Uterus (tissue), 3 donors: ENCODE measurements at regions not wholly inside any gene's neighbourhood (a gene's known extent, or its start where the extent isn't known, plus 50 kb on each side); places are given as distances from the start of the nearest gene placed in this dataset.

Source experiments
- DNase-seq, 2 donors: peaks; one replicate each; pipeline ENCODE4 v3.0.0-alpha.2; 2019 to 2020
- H3K27ac ChIP-seq, 2 donors: fragments of 200-600 bp; sonication (generic); 1 replicate in 1 of 2; 2 replicates in 1 of 2; pipeline ENCODE4 v1.5.1; 2016 to 2018
- H3K27me3 ChIP-seq, 2 donors: fragments of 200-600 bp; sonication (generic); one replicate each; pipeline ENCODE4 v1.5.1; 2018 to 2019; ENCODE audit warnings: control low read depth in 1 of 2
- H3K36me3 ChIP-seq, 2 donors: fragments of 200-600 bp; sonication (generic); one replicate each; pipeline ENCODE4 v1.5.1; 2019; ENCODE audit warnings: control low read depth in 1 of 2
- H3K4me1 ChIP-seq, 2 donors: fragments of 200-600 bp; sonication (generic); one replicate each; pipeline ENCODE4 v1.5.1; 2018 to 2019; ENCODE audit warnings: control low read depth in 1 of 2
- H3K4me3 ChIP-seq, 2 donors: fragments of 200-600 bp; sonication (generic); 1 replicate in 1 of 2; 2 replicates in 1 of 2; pipeline ENCODE4 v1.5.1; 2018 to 2019; ENCODE audit warnings: mild to moderate bottlenecking in 1 of 2
- H3K9me3 ChIP-seq, 2 donors: fragments of 200-600 bp; sonication (generic); one replicate each; pipeline ENCODE4 v1.5.1; 2019; ENCODE audit warnings: control low read depth in 1 of 2
- POLR2A ChIP-seq, 2 donors: fragments of 450-650 bp; IDR thresholded peaks; one replicate each; pipeline ENCODE4 v1.6.1; 2016; ENCODE audit warnings: antibody characterized with exemption in 2 of 2, mild to moderate bottlenecking in 1 of 2, moderate library complexity in 1 of 2
- intact Hi-C: fragments of 100-400 bp; cut with DNase I; formaldehyde crosslinking; loops from one replicate; pipeline ENCODE4 v1.15.1; 2023; ENCODE audit warnings: low total_unique reads
- TF ChIP-seq, protein P1 (sequence below), 4 experiments: fragments of 200-600 bp in 2 of 4; fragments of 450-650 bp in 2 of 4; sonication (generic) in 2 of 4; IDR thresholded peaks; one replicate each; pipeline ENCODE4 v1.5.1; 2016 to 2019; ENCODE audit warnings: antibody characterized with exemption in 4 of 4, mild to moderate bottlenecking in 2 of 4, moderate library complexity in 1 of 4
- donor health status: DM: yes; HTN: yes; CAD: no.

DNA sequence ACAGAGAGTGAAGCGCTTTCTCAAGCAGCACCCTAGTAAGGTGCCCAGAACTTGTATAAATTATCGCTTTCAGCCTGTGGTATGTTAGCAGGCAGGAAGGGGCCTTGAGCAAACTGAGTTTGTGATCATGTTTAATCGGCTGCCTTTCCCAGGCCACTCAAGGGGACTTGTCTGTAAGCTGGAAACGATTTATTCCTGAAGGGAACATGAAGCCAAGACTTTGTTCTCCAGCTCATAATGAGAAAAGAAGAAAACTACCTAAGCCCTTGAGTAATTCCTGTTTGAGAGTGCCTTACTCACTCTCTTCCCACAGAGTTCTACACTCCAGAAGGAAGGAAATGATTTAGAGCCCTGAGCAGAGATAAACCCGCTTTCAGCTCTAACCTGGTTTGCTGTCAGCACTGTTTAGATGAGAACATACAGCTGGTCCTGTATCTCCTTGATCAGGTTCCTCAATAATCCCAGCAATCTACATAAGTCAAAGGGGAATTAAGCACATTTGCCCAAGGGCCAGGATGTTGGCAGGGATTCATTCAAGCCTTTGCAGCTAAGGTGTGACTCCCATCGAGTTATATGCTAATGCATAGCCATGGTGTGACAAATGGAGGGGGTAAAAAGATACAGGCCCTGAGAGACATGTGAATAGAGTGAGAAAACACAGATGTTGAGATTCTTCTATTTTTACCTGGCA lies 187.7 kb upstream of the SLC24A5 start:
- TF ChIP-seq, protein P1, sequence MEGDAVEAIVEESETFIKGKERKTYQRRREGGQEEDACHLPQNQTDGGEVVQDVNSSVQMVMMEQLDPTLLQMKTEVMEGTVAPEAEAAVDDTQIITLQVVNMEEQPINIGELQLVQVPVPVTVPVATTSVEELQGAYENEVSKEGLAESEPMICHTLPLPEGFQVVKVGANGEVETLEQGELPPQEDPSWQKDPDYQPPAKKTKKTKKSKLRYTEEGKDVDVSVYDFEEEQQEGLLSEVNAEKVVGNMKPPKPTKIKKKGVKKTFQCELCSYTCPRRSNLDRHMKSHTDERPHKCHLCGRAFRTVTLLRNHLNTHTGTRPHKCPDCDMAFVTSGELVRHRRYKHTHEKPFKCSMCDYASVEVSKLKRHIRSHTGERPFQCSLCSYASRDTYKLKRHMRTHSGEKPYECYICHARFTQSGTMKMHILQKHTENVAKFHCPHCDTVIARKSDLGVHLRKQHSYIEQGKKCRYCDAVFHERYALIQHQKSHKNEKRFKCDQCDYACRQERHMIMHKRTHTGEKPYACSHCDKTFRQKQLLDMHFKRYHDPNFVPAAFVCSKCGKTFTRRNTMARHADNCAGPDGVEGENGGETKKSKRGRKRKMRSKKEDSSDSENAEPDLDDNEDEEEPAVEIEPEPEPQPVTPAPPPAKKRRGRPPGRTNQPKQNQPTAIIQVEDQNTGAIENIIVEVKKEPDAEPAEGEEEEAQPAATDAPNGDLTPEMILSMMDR (IDR thresholded peaks at IDR 0.05) = no peak
- TF ChIP-seq POLR2A (IDR thresholded peaks at IDR 0.05) = no peak
- Histone ChIP-seq H3K27me3 (no peaks in the 10 kb centered on the region), H3K4me3 (no peak overlapping the region), H3K27ac (no peak overlapping the region), H3K36me3 (no peaks in the 10 kb centered on the region), H3K9me3 (no peaks in the 10 kb centered on the region), H3K4me1 (no peaks in the 10 kb centered on the region)
- DNase-seq = no peak
- intact Hi-C loops = no loop called here

DNA sequence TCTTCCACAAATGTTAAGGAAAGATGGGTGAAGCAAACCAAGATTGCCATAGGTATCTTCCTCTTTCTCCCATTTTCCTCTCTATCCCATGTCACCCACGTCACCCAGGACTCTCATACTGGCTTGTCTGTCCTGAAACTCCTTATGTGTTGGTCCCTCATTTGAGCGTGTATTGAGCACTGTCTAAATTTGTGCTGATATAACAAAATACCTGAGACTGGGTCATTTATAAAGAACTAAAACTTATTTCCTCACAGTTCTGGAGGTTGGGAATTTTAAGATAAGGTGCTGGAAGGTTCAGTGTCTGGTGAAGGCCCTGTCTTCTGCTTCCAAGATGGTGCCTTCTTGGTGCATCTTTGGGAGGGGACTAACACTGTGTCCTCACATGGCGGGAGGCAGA lies 186.9 kb upstream of the SLC24A5 start:
- H3K4me1 ChIP-seq = no peaks in the 10 kb centered on the region
- TF ChIP-seq, protein P1 (IDR thresholded peaks at IDR 0.05) = no peak
- no peak for TF ChIP-seq POLR2A (IDR thresholded peaks at IDR 0.05)
- no peak overlapping the region for H3K4me3 ChIP-seq
- no peak overlapping the region for H3K27ac ChIP-seq
- no peaks in the 10 kb centered on the region for H3K36me3 ChIP-seq
- intact Hi-C loops = no loop called here
- no peak for DNase-seq
- H3K27me3 ChIP-seq = no peaks in the 10 kb centered on the region
- no peaks in the 10 kb centered on the region for H3K9me3 ChIP-seq

GRCh38 chr15:47934342-47934741 lies 186.4 kb upstream of the SLC24A5 start:
- H3K36me3 ChIP-seq = no peaks in the 10 kb centered on the region
- no peak overlapping the region for H3K27ac ChIP-seq
- H3K4me1 ChIP-seq = no peaks in the 10 kb centered on the region
- H3K27me3 ChIP-seq = no peaks in the 10 kb centered on the region
- intact Hi-C loops = no loop called here
- TF ChIP-seq, protein P1 (IDR thresholded peaks at IDR 0.05) = no peak
- no peak for TF ChIP-seq POLR2A (IDR thresholded peaks at IDR 0.05)
- DNase-seq = no peak
- H3K9me3 ChIP-seq = no peaks in the 10 kb centered on the region
- H3K4me3 ChIP-seq = no peak overlapping the region

- Histone ChIP-seq H3K9me3 (no peaks in the 10 kb centered on the region), H3K27me3 (no peaks in the 10 kb centered on the region), H3K4me3 (no peak overlapping the region), H3K27ac (no peak overlapping the region), H3K36me3 (no peaks in the 10 kb centered on the region), H3K4me1 (no peaks in the 10 kb centered on the region)
- no peak for DNase-seq
- intact Hi-C loops = no loop called here
- TF ChIP-seq, protein P1 (IDR thresholded peaks at IDR 0.05) = no peak
- no peak for TF ChIP-seq POLR2A (IDR thresholded peaks at IDR 0.05)
These were observed 183.0 kb upstream of the SLC24A5 start for GRCh38 chr15:47937834-47938233.

DNA sequence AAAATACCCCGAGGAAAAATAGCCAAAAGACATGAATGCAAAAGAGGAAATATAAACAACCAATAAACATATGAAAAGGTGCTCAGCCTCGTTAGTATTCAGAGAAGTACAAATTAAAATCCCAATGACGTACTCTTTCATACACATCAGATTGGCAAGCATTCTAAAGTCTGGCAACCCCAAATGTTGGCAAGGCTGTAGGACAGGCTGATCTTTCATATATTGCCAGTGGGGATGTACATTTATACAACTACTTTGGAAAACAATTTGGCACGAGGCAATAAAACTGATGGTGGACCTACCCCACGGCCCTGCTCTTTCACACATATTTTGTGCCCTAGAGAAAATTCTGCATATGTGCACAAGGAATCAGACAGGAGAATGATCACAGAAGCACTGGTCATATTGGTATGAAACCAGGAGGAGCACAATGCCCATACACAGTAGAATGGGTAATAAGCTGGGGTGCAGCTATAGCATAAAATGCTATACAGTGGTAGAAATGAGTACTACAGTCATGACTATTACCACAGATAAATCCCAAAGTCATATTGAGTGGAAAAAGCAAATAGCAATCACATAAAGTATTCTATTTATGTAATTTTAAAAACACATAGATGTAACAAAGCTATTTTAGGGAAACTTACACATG lies 176.0 kb upstream of the SLC24A5 start:
- H3K27me3 ChIP-seq = no peaks in the 10 kb centered on the region
- H3K27ac ChIP-seq = no peak overlapping the region
- intact Hi-C loops = no loop called here
- H3K36me3 ChIP-seq = no peaks in the 10 kb centered on the region
- no peak for DNase-seq
- no peaks in the 10 kb centered on the region for H3K4me1 ChIP-seq
- no peak for TF ChIP-seq POLR2A (IDR thresholded peaks at IDR 0.05)
- TF ChIP-seq, protein P1 (IDR thresholded peaks at IDR 0.05) = no peak
- no peaks in the 10 kb centered on the region for H3K9me3 ChIP-seq
- H3K4me3 ChIP-seq = no peak overlapping the region
